ENCODE measurements at regions not wholly inside any gene's neighbourhood (a gene's known extent, or its start where the extent isn't known, plus 50 kb on each side); places are given as distances from the start of the nearest gene placed in this dataset.

DNA sequence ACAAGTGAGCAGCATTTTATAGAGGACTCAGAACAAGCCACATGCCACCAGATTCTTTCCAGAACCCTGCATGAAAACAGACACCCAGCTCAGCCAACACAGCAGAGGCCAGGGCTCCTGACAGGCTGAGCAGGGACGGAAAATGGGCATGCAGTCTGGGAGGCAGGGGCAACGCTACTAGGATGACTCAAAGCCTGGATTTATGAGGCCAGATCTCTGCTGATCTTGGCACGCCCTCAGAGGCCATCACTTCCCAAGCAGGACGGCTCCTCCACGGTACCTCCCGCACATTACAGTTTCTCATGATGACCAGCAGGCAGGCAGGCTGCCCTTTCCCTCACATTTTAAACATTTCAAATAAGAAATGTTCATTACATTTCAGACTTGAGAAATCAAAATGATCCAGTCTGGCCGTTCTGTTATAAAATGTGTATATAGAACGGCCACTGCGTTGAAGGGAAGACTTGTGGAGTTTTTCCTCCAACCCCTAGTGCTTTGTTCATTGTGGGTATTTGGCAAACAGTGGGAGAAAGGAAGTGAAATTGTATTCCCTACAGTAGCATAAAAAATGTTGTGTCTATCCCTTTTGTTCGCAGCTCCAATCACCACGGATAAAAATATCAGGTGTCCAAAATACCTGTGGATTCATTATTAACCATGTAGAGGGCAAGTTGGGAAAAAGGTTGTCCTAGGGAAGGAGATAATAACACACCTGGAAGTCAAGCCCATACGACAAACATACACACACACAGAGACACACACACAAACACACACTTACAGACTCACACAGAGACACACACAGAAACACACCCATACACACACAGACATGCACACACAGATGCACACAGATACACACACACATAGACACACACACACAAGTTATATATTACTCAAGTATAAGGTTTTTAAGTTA, 64.8 kb upstream of the ADAMTS18 start:
- H3K36me3 Mint-ChIP-seq (ENCODE audit: low read depth) = no peaks in the 10 kb centered on the region
- peaks cover 39% of the 10 kb centered on the region for H3K4me1 Mint-ChIP-seq
- DNase-seq = peak; percentile 47
- peaks cover 11% of the 10 kb centered on the region for H3K27me3 Mint-ChIP-seq (ENCODE audit: insufficient read depth)
- no peak overlapping the region for H3K27ac Mint-ChIP-seq
- Histone ChIP-seq H3K27ac (ENCODE audit: low read depth, low read length) (no peak overlapping the region), H3K27me3 (ENCODE audit: control insufficient read depth, insufficient read depth, low read length, poor library complexity, severe bottlenecking) (no peaks in the 10 kb centered on the region), H3K4me3 (ENCODE audit: low read length) (no peak overlapping the region), H3K9me3 (ENCODE audit: control insufficient read depth, low read length) (no peaks in the 10 kb centered on the region), H3K36me3 (ENCODE audit: control insufficient read depth, insufficient read depth, low read length) (no peaks in the 10 kb centered on the region), H3K4me1 (ENCODE audit: control insufficient read depth, insufficient read depth, low read length) (peaks cover 2% of the 10 kb centered on the region), H3K9ac (ENCODE audit: extremely low read depth, low read length, poor library complexity, severe bottlenecking) (no peak overlapping the region)
- H3K4me3 Mint-ChIP-seq = no peak overlapping the region
- 83 to 87% methylated on average over 9 to 12 of the region's 12 CpGs for WGBS, 2 experiments (ENCODE audit: insufficient coverage in 1 of 2, insufficient read length in 1 of 2)
- TF ChIP-seq, protein P1, sequence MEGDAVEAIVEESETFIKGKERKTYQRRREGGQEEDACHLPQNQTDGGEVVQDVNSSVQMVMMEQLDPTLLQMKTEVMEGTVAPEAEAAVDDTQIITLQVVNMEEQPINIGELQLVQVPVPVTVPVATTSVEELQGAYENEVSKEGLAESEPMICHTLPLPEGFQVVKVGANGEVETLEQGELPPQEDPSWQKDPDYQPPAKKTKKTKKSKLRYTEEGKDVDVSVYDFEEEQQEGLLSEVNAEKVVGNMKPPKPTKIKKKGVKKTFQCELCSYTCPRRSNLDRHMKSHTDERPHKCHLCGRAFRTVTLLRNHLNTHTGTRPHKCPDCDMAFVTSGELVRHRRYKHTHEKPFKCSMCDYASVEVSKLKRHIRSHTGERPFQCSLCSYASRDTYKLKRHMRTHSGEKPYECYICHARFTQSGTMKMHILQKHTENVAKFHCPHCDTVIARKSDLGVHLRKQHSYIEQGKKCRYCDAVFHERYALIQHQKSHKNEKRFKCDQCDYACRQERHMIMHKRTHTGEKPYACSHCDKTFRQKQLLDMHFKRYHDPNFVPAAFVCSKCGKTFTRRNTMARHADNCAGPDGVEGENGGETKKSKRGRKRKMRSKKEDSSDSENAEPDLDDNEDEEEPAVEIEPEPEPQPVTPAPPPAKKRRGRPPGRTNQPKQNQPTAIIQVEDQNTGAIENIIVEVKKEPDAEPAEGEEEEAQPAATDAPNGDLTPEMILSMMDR (conservative IDR thresholded peaks at IDR 0.05) = no peak
- no peaks in the 10 kb centered on the region for H3K9me3 Mint-ChIP-seq

DNA sequence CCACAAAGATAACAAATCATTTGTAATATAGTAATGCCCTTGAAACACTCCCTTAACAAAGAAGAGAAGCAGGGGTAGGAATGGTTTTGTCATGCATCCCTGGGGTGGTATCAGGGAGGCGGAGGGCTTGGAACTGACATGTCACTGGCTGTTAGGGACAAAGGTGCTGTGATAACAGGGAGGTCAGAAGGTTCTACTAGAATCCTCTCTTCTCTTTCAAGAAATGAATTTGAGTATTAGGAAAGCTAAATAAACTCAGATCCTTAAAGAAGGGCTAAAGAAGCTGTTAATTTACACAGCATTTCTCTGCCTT, 65.4 kb upstream of the ADAMTS18 start:
- DNase-seq = peak; percentile 59
- H3K27ac Mint-ChIP-seq = no peak overlapping the region

DNA sequence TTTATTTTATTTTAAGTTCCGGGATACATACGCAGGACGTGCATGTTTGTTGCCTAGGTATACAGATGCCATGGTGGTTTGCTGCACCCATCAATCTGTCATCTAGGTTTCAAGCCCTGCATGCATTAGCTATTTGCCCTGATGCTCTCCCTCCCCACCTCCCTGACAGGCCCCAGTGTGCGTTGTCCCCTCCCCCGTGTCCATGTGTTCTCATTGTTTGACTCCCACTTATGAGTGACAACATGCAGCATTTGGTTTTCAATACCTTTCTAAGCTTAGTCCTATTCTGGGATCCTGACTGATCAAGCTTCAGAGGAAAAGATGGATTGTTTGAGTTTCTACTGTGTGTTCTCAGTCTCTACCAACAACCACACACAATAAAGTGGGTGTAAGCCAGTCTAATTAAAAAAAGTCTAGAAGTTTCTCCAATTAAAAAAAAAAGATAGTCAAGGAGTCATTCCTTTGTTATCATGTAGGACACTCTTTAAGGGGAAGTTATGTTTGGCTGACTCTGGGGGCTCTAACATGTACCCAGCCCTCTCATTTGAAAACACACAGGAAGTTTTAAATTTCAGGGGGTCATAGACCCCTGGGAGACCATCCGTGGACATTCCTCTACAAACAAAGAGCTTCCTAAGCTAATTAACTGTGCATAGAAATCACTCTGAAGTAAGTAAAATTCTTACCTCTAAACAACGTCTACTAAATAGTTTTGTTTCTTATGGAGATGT, 66.3 kb upstream of the ADAMTS18 start:
- Histone ChIP-seq H3K27ac (ENCODE audit: low read depth, low read length) (no peak overlapping the region), H3K27me3 (ENCODE audit: control insufficient read depth, insufficient read depth, low read length, poor library complexity, severe bottlenecking) (no peaks in the 10 kb centered on the region), H3K4me3 (ENCODE audit: low read length) (no peak overlapping the region), H3K4me1 (ENCODE audit: control insufficient read depth, insufficient read depth, low read length) (peaks cover 2% of the 10 kb centered on the region), H3K36me3 (ENCODE audit: control insufficient read depth, insufficient read depth, low read length) (no peaks in the 10 kb centered on the region), H3K9ac (ENCODE audit: extremely low read depth, low read length, poor library complexity, severe bottlenecking) (no peak overlapping the region), H3K9me3 (ENCODE audit: control insufficient read depth, low read length) (no peaks in the 10 kb centered on the region)
- no peak overlapping the region for H3K4me3 Mint-ChIP-seq
- H3K9me3 Mint-ChIP-seq = no peaks in the 10 kb centered on the region
- no peaks in the 10 kb centered on the region for H3K36me3 Mint-ChIP-seq (ENCODE audit: low read depth)
- H3K4me1 Mint-ChIP-seq = peaks cover 39% of the 10 kb centered on the region
- H3K27ac Mint-ChIP-seq = peak overlapping the region; percentile 28
- peak; percentile 45 for DNase-seq
- 62 to 65% methylated on average over 5 to 7 of the region's 7 CpGs for WGBS, 2 experiments (ENCODE audit: insufficient coverage in 1 of 2, insufficient read length in 1 of 2)
- H3K27me3 Mint-ChIP-seq (ENCODE audit: insufficient read depth) = peaks cover 11% of the 10 kb centered on the region
- TF ChIP-seq, protein P1 (conservative IDR thresholded peaks at IDR 0.05) = no peak

More for the DNA sequence above, 65.4 kb upstream of the ADAMTS18 start:
- TF ChIP-seq, protein P1 (conservative IDR thresholded peaks at IDR 0.05) = no peak
- Histone ChIP-seq H3K9ac (ENCODE audit: extremely low read depth, low read length, poor library complexity, severe bottlenecking) (no peak overlapping the region), H3K4me3 (ENCODE audit: low read length) (no peak overlapping the region), H3K36me3 (ENCODE audit: control insufficient read depth, insufficient read depth, low read length) (no peaks in the 10 kb centered on the region), H3K4me1 (ENCODE audit: control insufficient read depth, insufficient read depth, low read length) (peaks cover 2% of the 10 kb centered on the region), H3K27ac (ENCODE audit: low read depth, low read length) (no peak overlapping the region), H3K27me3 (ENCODE audit: control insufficient read depth, insufficient read depth, low read length, poor library complexity, severe bottlenecking) (no peaks in the 10 kb centered on the region), H3K9me3 (ENCODE audit: control insufficient read depth, low read length) (no peaks in the 10 kb centered on the region)
- 80 to 83% methylated on average over 1 of the region's 1 CpG for WGBS, 2 experiments (ENCODE audit: insufficient coverage in 1 of 2, insufficient read length in 1 of 2)
- no peaks in the 10 kb centered on the region for H3K9me3 Mint-ChIP-seq
- H3K4me1 Mint-ChIP-seq = peaks cover 39% of the 10 kb centered on the region
- no peaks in the 10 kb centered on the region for H3K36me3 Mint-ChIP-seq (ENCODE audit: low read depth)
- peaks cover 11% of the 10 kb centered on the region for H3K27me3 Mint-ChIP-seq (ENCODE audit: insufficient read depth)
- no peak overlapping the region for H3K4me3 Mint-ChIP-seq
